Neural crest cell (in vitro differentiated cells): ENCODE measurements at regions not wholly inside any gene's neighbourhood (a gene's known extent, or its start where the extent isn't known, plus 50 kb on each side); places are given as distances from the start of the nearest gene placed in this dataset.

Source experiments
- DNase-seq: peaks from one replicate; pipeline ENCODE4 v3.0.0; 2021; ENCODE audit warnings: low read depth, mixed read lengths, low spot score
- H3K27ac Mint-ChIP-seq: one replicate; pipeline ENCODE4 v1.8.0; 2021; ENCODE audit warnings: mild to moderate bottlenecking, mixed read lengths; ENCODE audit not compliant: unreplicated experiment
- H3K27me3 Mint-ChIP-seq: 2 replicates; pipeline ENCODE4 v1.8.0; 2021; ENCODE audit warnings: low read depth, mild to moderate bottlenecking, mixed read lengths
- H3K36me3 Mint-ChIP-seq: 2 replicates; pipeline ENCODE4 v1.8.0; 2021; ENCODE audit warnings: low read depth, mild to moderate bottlenecking, mixed read lengths
- H3K4me1 Mint-ChIP-seq: 2 replicates; pipeline ENCODE4 v1.8.0; 2021; ENCODE audit warnings: mixed read lengths
- H3K4me3 Mint-ChIP-seq: one replicate; pipeline ENCODE4 v1.8.0; 2021; ENCODE audit warnings: mild to moderate bottlenecking, mixed read lengths
- H3K9me3 Mint-ChIP-seq: 2 replicates; pipeline ENCODE4 v1.8.0; 2021; ENCODE audit warnings: mixed read lengths
- TF ChIP-seq, protein P1 (sequence below): fragments of 200-600 bp; sonication (generic); conservative IDR thresholded peaks from 2 replicates; pipeline ENCODE4 v1.5.0; 2021; ENCODE audit warnings: antibody characterized with exemption, mild to moderate bottlenecking

GRCh38 chr15:60126200-60126599 lies 122.1 kb downstream of the FOXB1 start:
- H3K4me1 Mint-ChIP-seq: peaks cover 25% of the 10 kb centered on the region
- DNase-seq: no peak
- no peak overlapping the region for H3K27ac Mint-ChIP-seq
- no peak overlapping the region for H3K4me3 Mint-ChIP-seq
- peaks cover 15% of the 10 kb centered on the region for H3K27me3 Mint-ChIP-seq
- no peaks in the 10 kb centered on the region for H3K36me3 Mint-ChIP-seq
- no peaks in the 10 kb centered on the region for H3K9me3 Mint-ChIP-seq
- TF ChIP-seq, protein P1, sequence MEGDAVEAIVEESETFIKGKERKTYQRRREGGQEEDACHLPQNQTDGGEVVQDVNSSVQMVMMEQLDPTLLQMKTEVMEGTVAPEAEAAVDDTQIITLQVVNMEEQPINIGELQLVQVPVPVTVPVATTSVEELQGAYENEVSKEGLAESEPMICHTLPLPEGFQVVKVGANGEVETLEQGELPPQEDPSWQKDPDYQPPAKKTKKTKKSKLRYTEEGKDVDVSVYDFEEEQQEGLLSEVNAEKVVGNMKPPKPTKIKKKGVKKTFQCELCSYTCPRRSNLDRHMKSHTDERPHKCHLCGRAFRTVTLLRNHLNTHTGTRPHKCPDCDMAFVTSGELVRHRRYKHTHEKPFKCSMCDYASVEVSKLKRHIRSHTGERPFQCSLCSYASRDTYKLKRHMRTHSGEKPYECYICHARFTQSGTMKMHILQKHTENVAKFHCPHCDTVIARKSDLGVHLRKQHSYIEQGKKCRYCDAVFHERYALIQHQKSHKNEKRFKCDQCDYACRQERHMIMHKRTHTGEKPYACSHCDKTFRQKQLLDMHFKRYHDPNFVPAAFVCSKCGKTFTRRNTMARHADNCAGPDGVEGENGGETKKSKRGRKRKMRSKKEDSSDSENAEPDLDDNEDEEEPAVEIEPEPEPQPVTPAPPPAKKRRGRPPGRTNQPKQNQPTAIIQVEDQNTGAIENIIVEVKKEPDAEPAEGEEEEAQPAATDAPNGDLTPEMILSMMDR: no peak

- no peak for DNase-seq
- TF ChIP-seq, protein P1: no peak
- Mint-ChIP-seq H3K4me1 (peaks cover 25% of the 10 kb centered on the region), H3K27ac (no peak overlapping the region), H3K27me3 (peaks cover 15% of the 10 kb centered on the region), H3K4me3 (no peak overlapping the region), H3K36me3 (no peaks in the 10 kb centered on the region), H3K9me3 (no peaks in the 10 kb centered on the region)
These were observed 122.5 kb downstream of the FOXB1 start for GRCh38 chr15:60126661-60127060.

DNA sequence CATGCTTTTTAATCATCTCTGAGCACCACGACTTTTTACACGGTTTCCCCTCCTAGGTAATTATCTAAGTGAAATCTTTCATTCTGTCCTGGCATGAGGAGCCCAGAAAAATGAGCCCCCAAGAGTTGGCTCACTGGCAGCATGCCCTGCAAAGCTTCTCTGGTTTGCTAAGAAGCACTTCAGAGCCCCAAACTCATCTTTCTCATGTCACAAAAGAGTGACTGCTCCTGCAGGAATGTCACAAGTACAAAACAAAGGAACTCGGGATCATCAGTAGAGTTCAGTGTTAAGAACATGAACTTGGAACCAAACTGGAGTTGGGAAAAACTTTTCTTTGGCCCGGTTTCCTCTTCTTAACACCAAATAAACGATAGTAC lies 123.9 kb downstream of the FOXB1 start:
- Mint-ChIP-seq H3K9me3 (no peaks in the 10 kb centered on the region), H3K36me3 (no peaks in the 10 kb centered on the region), H3K27me3 (peaks cover 17% of the 10 kb centered on the region), H3K4me1 (peaks cover 25% of the 10 kb centered on the region), H3K27ac (peak overlapping the region; percentile 74), H3K4me3 (peak overlapping the region; percentile 80)
- TF ChIP-seq, protein P1: no peak
- DNase-seq: no peak

DNA sequence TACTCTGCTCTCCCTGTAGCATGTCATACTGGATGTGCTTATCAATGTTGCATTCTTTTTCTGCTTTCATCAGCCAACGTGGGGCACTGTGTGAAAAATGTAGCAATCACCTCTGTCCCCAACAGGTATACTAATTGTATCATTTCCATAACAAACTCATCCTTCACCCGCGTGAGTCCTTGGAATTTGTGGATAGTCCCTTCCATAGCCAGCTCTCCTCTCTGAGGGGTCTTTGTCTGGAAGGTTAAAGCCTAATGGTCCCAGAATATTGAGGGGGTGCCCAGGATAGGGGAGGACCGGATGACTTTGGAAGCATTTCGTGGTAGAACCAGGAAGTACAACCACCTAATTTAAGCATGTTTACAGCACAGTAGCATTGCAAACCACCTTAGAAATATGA lies 124.6 kb downstream of the FOXB1 start:
- Mint-ChIP-seq H3K27ac (no peak overlapping the region), H3K4me3 (no peak overlapping the region), H3K36me3 (no peaks in the 10 kb centered on the region), H3K27me3 (peaks cover 17% of the 10 kb centered on the region), H3K4me1 (peaks cover 25% of the 10 kb centered on the region), H3K9me3 (no peaks in the 10 kb centered on the region)
- DNase-seq: no peak
- TF ChIP-seq, protein P1: no peak

DNA sequence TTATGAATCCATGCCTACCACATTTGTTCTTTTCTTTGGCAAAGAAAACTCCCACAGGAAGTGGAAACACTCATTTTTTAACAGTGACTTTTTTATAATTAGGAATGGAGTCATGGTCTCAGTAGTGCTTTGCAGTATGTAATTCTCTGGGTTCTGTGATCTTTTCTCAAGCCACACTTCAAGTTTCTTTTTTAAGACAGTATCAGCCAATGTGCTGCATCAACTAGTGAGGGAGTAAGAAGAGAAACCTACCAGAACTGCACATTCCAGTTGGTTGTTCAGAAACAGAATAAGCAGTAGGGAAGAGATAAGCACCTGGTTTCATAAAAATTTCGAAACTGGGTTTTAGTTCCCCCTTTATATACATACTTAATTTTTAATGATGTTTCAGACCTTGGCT lies 126.3 kb downstream of the FOXB1 start:
- Mint-ChIP-seq H3K4me1 (peaks cover 25% of the 10 kb centered on the region), H3K9me3 (no peaks in the 10 kb centered on the region), H3K27me3 (peaks cover 15% of the 10 kb centered on the region), H3K36me3 (no peaks in the 10 kb centered on the region), H3K27ac (no peak overlapping the region), H3K4me3 (no peak overlapping the region)
- DNase-seq: no peak
- TF ChIP-seq, protein P1: no peak

- Mint-ChIP-seq H3K9me3 (no peaks in the 10 kb centered on the region), H3K27me3 (peaks cover 12% of the 10 kb centered on the region), H3K4me1 (peaks cover 25% of the 10 kb centered on the region), H3K4me3 (no peak overlapping the region), H3K27ac (no peak overlapping the region), H3K36me3 (no peaks in the 10 kb centered on the region)
- TF ChIP-seq, protein P1: no peak
- no peak for DNase-seq
These were observed 126.7 kb downstream of the FOXB1 start for GRCh38 chr15:60130821-60131220.
